ENCODE measurements at regions not wholly inside any gene's neighbourhood (a gene's known extent, or its start where the extent isn't known, plus 50 kb on each side); places are given as distances from the start of the nearest gene placed in this dataset.

GRCh38 chr4:140809676-140810075 lies 53.5 kb upstream of the TBC1D9 start:
- TF ChIP-seq POLR2A (IDR thresholded peaks at IDR 0.05) (no peak), EP300 (IDR thresholded peaks at IDR 0.05) (no peak), CTCF (IDR thresholded peaks at IDR 0.05) (no peak)
